Germinal center (tissue), 1 donor: ENCODE measurements at regions not wholly inside any gene's neighbourhood (a gene's known extent, or its start where the extent isn't known, plus 50 kb on each side); places are given as distances from the start of the nearest gene placed in this dataset.

Experiments used
- DNase-seq: peaks from one replicate; pipeline ENCODE4 v3.0.0; 2012; ENCODE audit warnings: mixed read lengths, low spot score

GRCh38 chr12:98062464-98063245 is 452.7 kb upstream of the TMPO start:
- no peak for DNase-seq

- DNase-seq: no peak
These were observed 450.9 kb upstream of the TMPO start for GRCh38 chr12:98064501-98064900.

- DNase-seq: no peak
These were observed 447.6 kb upstream of the TMPO start for GRCh38 chr12:98067795-98068194.

GRCh38 chr12:98073610-98074009 is 441.8 kb upstream of the TMPO start:
- no peak for DNase-seq

GRCh38 chr12:98074286-98074685 is 441.1 kb upstream of the TMPO start:
- no peak for DNase-seq

- no peak for DNase-seq
These were observed 431.0 kb upstream of the TMPO start for GRCh38 chr12:98084391-98084790.

GRCh38 chr12:98085046-98085755 is 430.2 kb upstream of the TMPO start:
- DNase-seq: no peak

GRCh38 chr12:98090731-98091130 is 424.7 kb upstream of the TMPO start:
- no peak for DNase-seq

- no peak for DNase-seq
These were observed 419.0 kb upstream of the TMPO start for GRCh38 chr12:98096436-98096835.

- no peak for DNase-seq
These were observed 409.2 kb upstream of the TMPO start for GRCh38 chr12:98106031-98106683.

- DNase-seq: no peak
These were observed 406.1 kb upstream of the TMPO start for GRCh38 chr12:98109266-98109665.

- no peak for DNase-seq
These were observed 404.9 kb upstream of the TMPO start for GRCh38 chr12:98110536-98110935.

GRCh38 chr12:98113548-98113947 is 401.8 kb upstream of the TMPO start:
- DNase-seq: no peak

- DNase-seq: no peak
These were observed 393.4 kb upstream of the TMPO start for GRCh38 chr12:98121963-98122362.

- no peak for DNase-seq
These were observed 392.3 kb upstream of the TMPO start for GRCh38 chr12:98123021-98123461.

- no peak for DNase-seq
These were observed 388.6 kb upstream of the TMPO start for GRCh38 chr12:98126637-98127335.

GRCh38 chr12:98127336-98127679 is 388.1 kb upstream of the TMPO start:
- no peak for DNase-seq

GRCh38 chr12:98127854-98128253 is 387.5 kb upstream of the TMPO start:
- no peak for DNase-seq

GRCh38 chr12:98136544-98136943 is 378.8 kb upstream of the TMPO start:
- DNase-seq: no peak

GRCh38 chr12:98137278-98137677 is 378.1 kb upstream of the TMPO start:
- no peak for DNase-seq

- DNase-seq: no peak
These were observed 370.4 kb upstream of the TMPO start for GRCh38 chr12:98144953-98145352.

GRCh38 chr12:98146043-98146442 is 369.3 kb upstream of the TMPO start:
- DNase-seq: no peak

- DNase-seq: no peak
These were observed 368.9 kb upstream of the TMPO start for GRCh38 chr12:98146487-98146886.
